HS-5 (cell line): ENCODE measurements at regions not wholly inside any gene's neighbourhood (a gene's known extent, or its start where the extent isn't known, plus 50 kb on each side); places are given as distances from the start of the nearest gene placed in this dataset.

ENCODE experiments used
- DNase-seq: peaks from one replicate; pipeline ENCODE4 v3.0.0-alpha.2; 2012; ENCODE audit warnings: low read depth

GRCh38 chr14:103206836-103207387 lies 83.7 kb downstream of the TNFAIP2 start:
- DNase-seq, result peak; percentile 55

GRCh38 chr14:103207388-103208072 lies 84.3 kb downstream of the TNFAIP2 start:
- DNase-seq, result no peak

GRCh38 chr14:103209054-103209453 lies 85.8 kb downstream of the TNFAIP2 start:
- no peak for DNase-seq

- DNase-seq, result no peak
Measured at GRCh38 chr14:103209506-103209905, 86.2 kb downstream of the TNFAIP2 start.

- no peak for DNase-seq
Measured at GRCh38 chr14:103213331-103213730, 90.1 kb downstream of the TNFAIP2 start.

- DNase-seq, result no peak
Measured at GRCh38 chr14:103214461-103214958, 91.2 kb downstream of the TNFAIP2 start.

- no peak for DNase-seq
Measured at GRCh38 chr14:103216399-103216798, 93.1 kb downstream of the TNFAIP2 start.

- no peak for DNase-seq
Measured at GRCh38 chr14:103216857-103217256, 93.6 kb downstream of the TNFAIP2 start.

GRCh38 chr14:103217538-103217937 lies 94.3 kb downstream of the TNFAIP2 start:
- DNase-seq, result no peak

- no peak for DNase-seq
Measured at GRCh38 chr14:103220134-103220981, 97.1 kb downstream of the TNFAIP2 start.

GRCh38 chr14:103220982-103221641 lies 97.9 kb downstream of the TNFAIP2 start:
- DNase-seq, result no peak

- no peak for DNase-seq
Measured at GRCh38 chr14:103221781-103222358, 98.6 kb downstream of the TNFAIP2 start.

- DNase-seq, result no peak
Measured at GRCh38 chr14:103223818-103224352, 100.6 kb downstream of the TNFAIP2 start.

GRCh38 chr14:103225062-103225461 lies 101.8 kb downstream of the TNFAIP2 start:
- DNase-seq, result no peak

GRCh38 chr14:103225476-103225875 lies 102.2 kb downstream of the TNFAIP2 start:
- no peak for DNase-seq

- DNase-seq, result no peak
Measured at GRCh38 chr14:103227094-103227768, 104.0 kb downstream of the TNFAIP2 start.

- DNase-seq, result no peak
Measured at GRCh38 chr14:103228076-103228806, 105.0 kb downstream of the TNFAIP2 start.

- DNase-seq, result no peak
Measured at GRCh38 chr14:103228866-103229265, 105.2 kb upstream of the EIF5 start.

GRCh38 chr14:103230021-103230420 lies 104.0 kb upstream of the EIF5 start:
- DNase-seq, result no peak

- no peak for DNase-seq
Measured at GRCh38 chr14:103230658-103231334, 103.2 kb upstream of the EIF5 start.
